22Rv1 (cell line): ENCODE measurements at regions not wholly inside any gene's neighbourhood (a gene's known extent, or its start where the extent isn't known, plus 50 kb on each side); places are given as distances from the start of the nearest gene placed in this dataset.

Source experiments
- CTCF ChIP-seq: fragments of 450-650 bp; IDR thresholded peaks from 2 replicates; pipeline ENCODE4 v1.5.1; 2017; ENCODE audit warnings: mild to moderate bottlenecking
- ZFX ChIP-seq: fragments of 450-650 bp; IDR thresholded peaks from 2 replicates; pipeline ENCODE4 v1.6.1; 2017; ENCODE audit warnings: antibody characterized with exemption, borderline replicate concordance

GRCh38 chr9:104027295-104027694 is 66.8 kb upstream of the SMC2 start:
- TF ChIP-seq CTCF (no peak), ZFX (no peak)
